H9 (cell line): ENCODE measurements at regions not wholly inside any gene's neighbourhood (a gene's known extent, or its start where the extent isn't known, plus 50 kb on each side); places are given as distances from the start of the nearest gene placed in this dataset.

ENCODE experiments used
- DNase-seq: peaks from one replicate; pipeline ENCODE4 v3.0.0-alpha.2; 2017
- H2AFZ ChIP-seq: one replicate; pipeline ENCODE4 v1.6.1; 2013; ENCODE audit warnings: mild to moderate bottlenecking, low read length, control low read depth, moderate library complexity
- H2AK5ac ChIP-seq: 2 replicates; pipeline ENCODE4 v1.6.1; 2013; ENCODE audit warnings: low read length, control low read depth, mixed read lengths; ENCODE audit not compliant: insufficient read length
- H2BK120ac ChIP-seq: one replicate; pipeline ENCODE4 v1.6.1; 2013; ENCODE audit warnings: low read depth, mild to moderate bottlenecking, low read length, control low read depth, inconsistent platforms; ENCODE audit not compliant: poor library complexity, severe bottlenecking
- H2BK12ac ChIP-seq: 2 replicates; pipeline ENCODE4 v1.6.1; 2013; ENCODE audit warnings: low read length, control low read depth, mixed read lengths, low read depth; ENCODE audit not compliant: insufficient read length
- H2BK15ac ChIP-seq: 2 replicates; pipeline ENCODE4 v1.6.1; 2013; ENCODE audit warnings: low read depth, low read length, control low read depth
- H2BK20ac ChIP-seq: one replicate; pipeline ENCODE4 v1.6.1; 2013; ENCODE audit warnings: low read depth, mild to moderate bottlenecking, low read length, control low read depth, inconsistent platforms; ENCODE audit not compliant: poor library complexity, severe bottlenecking
- H2BK5ac ChIP-seq: 2 replicates; pipeline ENCODE4 v1.6.1; 2013; ENCODE audit warnings: low read length, control low read depth, mixed read lengths; ENCODE audit not compliant: insufficient read length
- H3K14ac ChIP-seq: 2 replicates; pipeline ENCODE4 v1.6.1; 2013; ENCODE audit warnings: low read length, control low read depth; ENCODE audit not compliant: insufficient read depth
- H3K18ac ChIP-seq: 2 replicates; pipeline ENCODE4 v1.6.1; 2013; ENCODE audit warnings: low read depth, mild to moderate bottlenecking, mixed read lengths, low read length, control low read depth; ENCODE audit not compliant: insufficient read length
- H3K23ac ChIP-seq: 2 replicates; pipeline ENCODE4 v1.6.1; 2013; ENCODE audit warnings: low read length, control low read depth, mixed read lengths, low read depth; ENCODE audit not compliant: insufficient read length
- H3K23me2 ChIP-seq: 2 replicates; pipeline ENCODE4 v1.6.1; 2013; ENCODE audit warnings: low read depth, mild to moderate bottlenecking, mixed read lengths, low read length, control low read depth; ENCODE audit not compliant: insufficient read length, poor library complexity, severe bottlenecking
- H3K27ac ChIP-seq: 2 replicates; pipeline ENCODE4 v1.5.1; 2013; ENCODE audit warnings: low read length, control low read depth, mixed read lengths, low read depth; ENCODE audit not compliant: insufficient read length
- H3K27me3 ChIP-seq: 2 replicates; pipeline ENCODE4 v1.6.1; 2013; ENCODE audit warnings: low read length, control low read depth, inconsistent platforms; ENCODE audit not compliant: insufficient read depth
- H3K4ac ChIP-seq: 2 replicates; pipeline ENCODE4 v1.6.1; 2013; ENCODE audit warnings: low read depth, mild to moderate bottlenecking, control low read depth, inconsistent platforms, low read length, moderate library complexity
- H3K4me1 ChIP-seq: 2 replicates; pipeline ENCODE4 v1.6.1; 2013; ENCODE audit warnings: low read length, control low read depth, inconsistent platforms; ENCODE audit not compliant: insufficient read depth
- H3K4me2 ChIP-seq: 2 replicates; pipeline ENCODE4 v1.6.1; 2013; ENCODE audit warnings: low read length, control low read depth, mixed read lengths; ENCODE audit not compliant: insufficient read length, insufficient read depth
- H3K56ac ChIP-seq: 2 replicates; pipeline ENCODE4 v1.6.1; 2013; ENCODE audit warnings: low read depth, mild to moderate bottlenecking, mixed read lengths, low read length, control low read depth; ENCODE audit not compliant: insufficient read length
- H3K79me1 ChIP-seq: 2 replicates; pipeline ENCODE4 v1.6.1; 2013; ENCODE audit warnings: low read depth, mild to moderate bottlenecking, moderate library complexity, low read length, control low read depth, inconsistent platforms; ENCODE audit not compliant: insufficient read depth, poor library complexity, severe bottlenecking
- H3K79me2 ChIP-seq: 2 replicates; pipeline ENCODE4 v1.6.1; 2013; ENCODE audit warnings: low read length, control low read depth, inconsistent platforms; ENCODE audit not compliant: insufficient read depth
- H3K9ac ChIP-seq: 2 replicates; pipeline ENCODE4 v1.6.1; 2013; ENCODE audit warnings: low read length, control low read depth, mixed read lengths; ENCODE audit not compliant: insufficient read length; ENCODE audit errors: extremely low read depth
- H3K9me3 ChIP-seq: one replicate; pipeline ENCODE4 v1.6.1; 2013; ENCODE audit warnings: low read depth, low read length, inconsistent platforms; ENCODE audit not compliant: control insufficient read depth
- H3T11ph ChIP-seq: one replicate; pipeline ENCODE4 v1.6.1; 2013; ENCODE audit warnings: mild to moderate bottlenecking, low read length, control low read depth, inconsistent platforms
- H4K20me1 ChIP-seq: one replicate; pipeline ENCODE4 v1.6.1; 2013; ENCODE audit not compliant: control insufficient read depth, insufficient read length, insufficient read depth
- H4K5ac ChIP-seq: 2 replicates; pipeline ENCODE4 v1.6.1; 2013; ENCODE audit warnings: low read depth, mild to moderate bottlenecking, mixed read lengths, low read length, control low read depth; ENCODE audit not compliant: insufficient read length
- H4K8ac ChIP-seq: replicated peaks from 2 replicates; pipeline ENCODE4 v1.6.1; 2013; ENCODE audit warnings: low read length, control low read depth, mixed read lengths, low read depth; ENCODE audit not compliant: insufficient read length
- H4K91ac ChIP-seq: 2 replicates; pipeline ENCODE4 v1.6.1; 2013; ENCODE audit warnings: low read depth, mild to moderate bottlenecking, moderate library complexity, mixed read lengths, low read length, control low read depth; ENCODE audit not compliant: insufficient read length
- H3K27ac Mint-ChIP-seq, 3 experiments: 2 replicates in 2 of 3; 3 replicates in 1 of 3; pipeline ENCODE4 v1.8.0; 2020 to 2021; ENCODE audit warnings: mixed read lengths in 3 of 3, mild to moderate bottlenecking in 1 of 3, moderate library complexity in 1 of 3
- H3K27me3 Mint-ChIP-seq: 2 replicates; pipeline ENCODE4 v1.8.0; 2021; ENCODE audit warnings: low read depth, mild to moderate bottlenecking, moderate library complexity, mixed read lengths
- H3K36me3 Mint-ChIP-seq, 3 experiments: 2 replicates in 2 of 3; 3 replicates in 1 of 3; pipeline ENCODE4 v1.8.0; 2020 to 2021; ENCODE audit warnings: low read depth in 3 of 3, mixed read lengths in 3 of 3; ENCODE audit not compliant: insufficient read depth in 1 of 3
- H3K4me1 Mint-ChIP-seq, 2 experiments: 2 replicates each; pipeline ENCODE4 v1.8.0; 2020; ENCODE audit warnings: mixed read lengths in 2 of 2
- H3K4me3 Mint-ChIP-seq, 2 experiments: 2 replicates in 1 of 2; 3 replicates in 1 of 2; pipeline ENCODE4 v1.8.0; 2020 to 2021; ENCODE audit warnings: mild to moderate bottlenecking in 2 of 2, mixed read lengths in 2 of 2, moderate library complexity in 1 of 2
- H3K9me3 Mint-ChIP-seq, 2 experiments: 2 replicates in 1 of 2; 3 replicates in 1 of 2; pipeline ENCODE4 v1.8.0; 2020; ENCODE audit warnings: mild to moderate bottlenecking in 2 of 2, mixed read lengths in 2 of 2, moderate library complexity in 1 of 2
- CTCF ChIP-seq: fragments of 200-600 bp; sonication (generic); conservative IDR thresholded peaks from 3 replicates; pipeline ENCODE4 v1.8.0; 2021; ENCODE audit warnings: antibody characterized with exemption, mild to moderate bottlenecking
- WGBS: extraction: QIAGEN DNeasy Blood & Tissue Kit; methylation state at CpG from one replicate; pipeline ENCODE4 v1.1.7; 2013; ENCODE audit warnings: missing lambda C conversion rate, low lambda C conversion rate, mixed read lengths; ENCODE audit not compliant: insufficient read length; ENCODE audit errors: extremely low coverage; 5-methylcytosine and 5-hydroxymethylcytosine counted together

GRCh38 chr5:167661605-167662004 is 629.8 kb upstream of the WWC1 start:
- DNase-seq, result no peak
- no peaks in the 10 kb centered on the region for H3K27me3 Mint-ChIP-seq
- H2BK5ac ChIP-seq, result no peak overlapping the region
- H4K91ac ChIP-seq, result no peak overlapping the region
- no peak overlapping the region for H3K4me3 Mint-ChIP-seq
- no peak overlapping the region for H3K4ac ChIP-seq
- no peak overlapping the region for H3K23ac ChIP-seq
- no peak overlapping the region for H3K27ac ChIP-seq
- H3K27ac Mint-ChIP-seq, result no peak overlapping the region
- no peak overlapping the region for H3K9ac ChIP-seq
- no peak overlapping the region for H3K14ac ChIP-seq
- no peaks in the 10 kb centered on the region for H3K36me3 Mint-ChIP-seq
- H2AFZ ChIP-seq, result no peak overlapping the region
- H3K27me3 ChIP-seq, result no peaks in the 10 kb centered on the region
- no peaks in the 10 kb centered on the region for H3K4me1 Mint-ChIP-seq
- H3K9me3 ChIP-seq, result no peaks in the 10 kb centered on the region
- H2AK5ac ChIP-seq, result no peak overlapping the region
- H3K23me2 ChIP-seq, result no peaks in the 10 kb centered on the region
- H3K79me2 ChIP-seq, result no peaks in the 10 kb centered on the region
- H2BK120ac ChIP-seq, result no peak overlapping the region
- no peak overlapping the region for H4K8ac ChIP-seq
- H2BK15ac ChIP-seq, result no peak overlapping the region
- no peaks in the 10 kb centered on the region for H3K4me1 ChIP-seq
- H3T11ph ChIP-seq, result no peak overlapping the region
- no peak overlapping the region for H3K18ac ChIP-seq
- H2BK20ac ChIP-seq, result no peak overlapping the region
- TF ChIP-seq CTCF, result no peak
- no peak overlapping the region for H2BK12ac ChIP-seq
- H4K5ac ChIP-seq, result no peak overlapping the region
- no CpG with 5 or more reads among the region's 3 CpGs for WGBS
- no peaks in the 10 kb centered on the region for H4K20me1 ChIP-seq
- no peak overlapping the region for H3K4me2 ChIP-seq
- H3K9me3 Mint-ChIP-seq, result no peaks in the 10 kb centered on the region
- H3K79me1 ChIP-seq, result no peaks in the 10 kb centered on the region
- H3K56ac ChIP-seq, result no peak overlapping the region
